HUES48 (cell line): ENCODE measurements at regions not wholly inside any gene's neighbourhood (a gene's known extent, or its start where the extent isn't known, plus 50 kb on each side); places are given as distances from the start of the nearest gene placed in this dataset.

Experiments used
- H3K27ac ChIP-seq: one replicate; pipeline ENCODE4 v1.7.0; 2013; ENCODE audit warnings: low read depth, low read length, inconsistent platforms
- H3K27me3 ChIP-seq: 2 replicates; pipeline ENCODE4 v1.6.1; 2013; ENCODE audit warnings: mild to moderate bottlenecking, low read length; ENCODE audit not compliant: control insufficient read depth, insufficient read depth
- H3K36me3 ChIP-seq: 2 replicates; pipeline ENCODE4 v1.6.1; 2013; ENCODE audit warnings: low read length; ENCODE audit not compliant: control insufficient read depth, insufficient read depth
- H3K4me1 ChIP-seq: 2 replicates; pipeline ENCODE4 v1.6.1; 2013; ENCODE audit warnings: mild to moderate bottlenecking, low read length; ENCODE audit not compliant: control insufficient read depth, insufficient read depth
- H3K4me3 ChIP-seq: 2 replicates; pipeline ENCODE4 v1.5.1; 2013; ENCODE audit warnings: mild to moderate bottlenecking, low read depth, low read length
- H3K9ac ChIP-seq: 2 replicates; pipeline ENCODE4 v1.6.1; 2013; ENCODE audit warnings: mild to moderate bottlenecking, low read depth, low read length, moderate library complexity
- H3K9me3 ChIP-seq: 2 replicates; pipeline ENCODE4 v1.6.1; 2013; ENCODE audit warnings: low read length; ENCODE audit not compliant: control insufficient read depth, insufficient read depth

DNA sequence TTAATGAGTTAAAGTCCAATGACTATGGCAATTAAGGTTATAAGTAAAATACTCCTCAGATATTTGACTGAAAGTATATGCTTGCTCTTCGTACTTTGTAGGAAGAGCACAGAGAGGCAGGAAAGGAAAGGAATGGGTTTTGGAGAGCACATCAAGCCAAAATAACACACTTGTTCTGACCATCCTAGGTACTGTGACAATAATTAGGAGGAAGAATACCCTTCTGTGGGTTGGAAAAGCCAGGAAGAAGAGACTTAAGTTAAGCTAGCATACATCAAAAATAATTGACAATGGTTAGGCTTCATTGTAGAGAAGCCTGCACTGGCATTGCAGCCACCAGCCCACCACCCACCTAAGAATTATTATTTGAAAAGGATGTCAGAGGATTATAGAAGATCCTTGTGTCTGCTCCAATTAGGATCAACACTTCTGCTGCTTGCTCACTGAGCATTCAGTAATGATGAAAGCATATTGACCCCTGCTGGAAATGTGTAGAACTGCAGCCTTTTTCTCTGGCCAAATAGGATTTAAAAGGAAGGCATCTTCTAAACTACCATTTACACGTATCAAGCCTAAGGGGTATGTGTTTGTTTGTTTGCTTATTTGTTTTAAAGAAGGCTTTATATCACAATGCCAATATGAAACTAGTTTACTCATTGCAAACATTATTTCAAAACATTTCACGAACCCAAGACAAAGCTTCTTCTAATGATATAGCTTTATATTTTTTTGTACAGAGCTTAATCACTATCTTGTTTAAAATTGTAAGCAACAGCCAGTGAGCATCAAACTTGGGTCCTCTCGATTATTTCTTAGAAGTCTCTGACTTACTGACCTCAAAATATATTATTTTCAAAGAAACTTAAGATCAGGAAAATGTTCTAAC is 286.2 kb upstream of the TET2 start:
- H3K4me3 ChIP-seq = no peak overlapping the region
- no peaks in the 10 kb centered on the region for H3K36me3 ChIP-seq
- no peaks in the 10 kb centered on the region for H3K9me3 ChIP-seq
- H3K4me1 ChIP-seq = peaks cover 14% of the 10 kb centered on the region
- no peak overlapping the region for H3K9ac ChIP-seq
- no peaks in the 10 kb centered on the region for H3K27me3 ChIP-seq
- H3K27ac ChIP-seq = no peak overlapping the region

DNA sequence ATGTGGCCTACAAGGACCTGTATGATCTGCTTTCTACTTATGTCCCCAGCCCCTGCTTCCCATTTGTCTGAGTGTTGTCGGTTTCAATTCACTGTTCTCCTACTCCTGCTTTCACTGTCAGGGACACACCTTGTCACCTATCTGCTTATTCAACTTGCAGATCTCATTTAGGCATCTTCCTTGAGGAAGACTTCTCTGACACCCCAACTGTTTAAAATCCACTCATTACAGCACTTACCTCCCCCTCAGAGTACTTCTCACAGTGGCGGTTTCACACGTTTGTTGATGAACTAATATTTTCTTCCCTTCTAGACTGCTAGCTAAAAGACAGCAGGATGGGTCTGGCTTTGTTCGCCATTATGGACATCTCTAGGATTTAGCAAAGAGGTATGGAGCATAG is 279.9 kb upstream of the TET2 start:
- H3K4me1 ChIP-seq = no peaks in the 10 kb centered on the region
- H3K4me3 ChIP-seq = no peak overlapping the region
- H3K36me3 ChIP-seq = no peaks in the 10 kb centered on the region
- H3K27ac ChIP-seq = no peak overlapping the region
- no peaks in the 10 kb centered on the region for H3K9me3 ChIP-seq
- H3K27me3 ChIP-seq = no peaks in the 10 kb centered on the region
- no peak overlapping the region for H3K9ac ChIP-seq

DNA sequence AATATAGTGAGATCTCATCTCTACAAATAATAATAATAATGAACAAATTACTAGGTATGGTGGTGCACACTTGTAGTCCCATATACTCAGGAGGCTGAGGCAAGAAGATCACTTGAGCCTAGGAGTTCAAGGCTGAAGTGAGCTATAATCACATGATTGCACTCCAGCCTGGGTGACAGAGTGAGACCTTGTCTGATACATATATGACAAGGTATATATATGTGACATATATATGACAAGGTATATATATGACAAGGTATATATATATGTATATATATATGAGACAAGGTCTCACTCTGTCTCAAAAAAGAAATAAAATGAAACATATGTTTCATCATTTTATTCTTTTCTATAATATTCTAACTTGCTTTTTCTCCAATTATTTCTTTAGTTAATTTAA is 278.1 kb upstream of the TET2 start:
- Histone ChIP-seq H3K9me3 (no peaks in the 10 kb centered on the region), H3K27me3 (no peaks in the 10 kb centered on the region), H3K36me3 (no peaks in the 10 kb centered on the region), H3K4me1 (no peaks in the 10 kb centered on the region), H3K4me3 (no peak overlapping the region), H3K27ac (no peak overlapping the region), H3K9ac (no peak overlapping the region)

DNA sequence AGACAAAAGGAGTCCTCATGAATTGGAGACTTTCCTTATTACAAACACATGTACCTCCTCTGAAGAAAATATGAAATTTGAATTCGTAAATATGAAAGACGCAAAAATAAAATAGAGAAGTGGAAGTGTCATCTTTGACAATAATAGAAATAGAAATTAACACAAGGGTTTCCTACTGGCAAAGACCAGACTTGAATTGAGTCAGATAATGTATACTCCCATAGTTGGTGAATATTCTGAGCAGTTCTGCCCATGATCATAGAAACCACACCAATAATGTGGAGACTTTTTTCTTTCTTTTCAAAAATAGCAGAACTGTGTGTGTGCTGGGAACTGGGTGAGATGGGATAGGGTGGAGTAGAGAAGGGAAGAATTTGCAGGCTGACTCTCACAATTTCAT is 277.7 kb upstream of the TET2 start:
- no peak overlapping the region for H3K9ac ChIP-seq
- no peak overlapping the region for H3K27ac ChIP-seq
- H3K27me3 ChIP-seq = no peaks in the 10 kb centered on the region
- no peaks in the 10 kb centered on the region for H3K4me1 ChIP-seq
- H3K9me3 ChIP-seq = no peaks in the 10 kb centered on the region
- no peaks in the 10 kb centered on the region for H3K36me3 ChIP-seq
- no peak overlapping the region for H3K4me3 ChIP-seq

- Histone ChIP-seq H3K9ac (no peak overlapping the region), H3K4me1 (no peaks in the 10 kb centered on the region), H3K4me3 (no peak overlapping the region)
Observed at GRCh38 chr4:104869831-104870230, 276.8 kb upstream of the TET2 start.

DNA sequence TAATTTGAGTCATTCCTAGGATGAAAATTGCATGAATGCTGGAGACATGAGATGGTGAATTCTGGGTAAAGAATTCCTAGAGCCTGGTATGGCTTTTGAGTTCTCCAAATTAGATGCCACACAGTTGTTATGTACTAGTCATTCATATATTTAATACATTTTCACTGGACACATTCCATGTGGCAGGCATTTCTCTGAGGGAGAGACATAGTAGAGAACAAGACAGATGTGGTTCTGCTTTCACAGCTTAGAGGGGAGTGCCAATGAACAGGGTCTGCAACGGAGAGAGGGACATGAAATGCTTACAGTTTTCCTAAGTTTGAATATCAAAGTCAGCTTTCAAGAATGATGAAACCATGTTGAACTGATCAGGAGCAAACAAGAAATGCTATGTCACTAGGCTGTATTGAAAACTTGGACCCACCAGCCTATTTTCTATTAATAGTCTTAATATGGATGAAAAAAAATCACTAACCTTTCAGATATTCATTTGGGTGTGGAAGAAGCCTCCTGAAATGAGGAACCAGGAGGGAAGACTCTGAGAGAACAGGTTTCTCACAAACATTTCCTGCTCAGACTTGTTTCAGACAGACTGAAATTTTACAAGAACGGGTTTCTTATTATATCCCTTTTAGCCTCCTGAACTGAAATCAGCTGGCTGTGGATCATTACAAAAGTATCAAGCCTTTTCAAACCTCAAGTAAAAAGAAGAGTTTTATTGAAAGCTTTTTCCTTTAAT is 276.0 kb upstream of the TET2 start:
- Histone ChIP-seq H3K36me3 (no peaks in the 10 kb centered on the region), H3K27me3 (no peaks in the 10 kb centered on the region), H3K27ac (no peak overlapping the region), H3K9me3 (no peaks in the 10 kb centered on the region), H3K4me1 (no peaks in the 10 kb centered on the region), H3K4me3 (no peak overlapping the region), H3K9ac (no peak overlapping the region)

More at GRCh38 chr4:104869831-104870230, 276.8 kb upstream of the TET2 start:
- Histone ChIP-seq H3K36me3 (no peaks in the 10 kb centered on the region), H3K27ac (no peak overlapping the region), H3K9me3 (no peaks in the 10 kb centered on the region), H3K27me3 (no peaks in the 10 kb centered on the region)

DNA sequence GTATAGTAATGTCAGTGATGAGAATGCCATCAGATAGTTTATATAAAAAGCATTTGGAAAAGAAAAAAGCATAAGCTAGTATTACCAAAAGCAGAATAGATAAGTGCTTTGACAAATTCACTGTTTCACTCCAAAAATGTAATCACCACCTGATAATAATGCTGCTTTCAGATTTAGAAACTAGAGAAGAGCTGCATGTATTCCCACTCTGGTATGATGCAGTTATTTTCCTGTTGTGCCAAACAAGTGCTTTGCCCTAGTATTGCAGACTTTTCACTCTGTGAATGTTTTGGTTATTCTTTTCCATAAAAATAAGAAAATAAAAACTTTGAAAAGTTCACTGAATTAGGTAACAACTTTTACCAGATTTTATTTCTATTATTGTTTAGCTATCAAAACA is 267.7 kb upstream of the TET2 start:
- H3K27me3 ChIP-seq = no peaks in the 10 kb centered on the region
- no peak overlapping the region for H3K27ac ChIP-seq
- no peaks in the 10 kb centered on the region for H3K4me1 ChIP-seq
- H3K9ac ChIP-seq = no peak overlapping the region
- no peaks in the 10 kb centered on the region for H3K36me3 ChIP-seq
- H3K9me3 ChIP-seq = no peaks in the 10 kb centered on the region
- no peak overlapping the region for H3K4me3 ChIP-seq

- Histone ChIP-seq H3K9me3 (no peaks in the 10 kb centered on the region), H3K36me3 (no peaks in the 10 kb centered on the region), H3K9ac (no peak overlapping the region), H3K27ac (no peak overlapping the region), H3K27me3 (no peaks in the 10 kb centered on the region), H3K4me1 (no peaks in the 10 kb centered on the region), H3K4me3 (no peak overlapping the region)
Observed at GRCh38 chr4:104879367-104879766, 267.3 kb upstream of the TET2 start.

DNA sequence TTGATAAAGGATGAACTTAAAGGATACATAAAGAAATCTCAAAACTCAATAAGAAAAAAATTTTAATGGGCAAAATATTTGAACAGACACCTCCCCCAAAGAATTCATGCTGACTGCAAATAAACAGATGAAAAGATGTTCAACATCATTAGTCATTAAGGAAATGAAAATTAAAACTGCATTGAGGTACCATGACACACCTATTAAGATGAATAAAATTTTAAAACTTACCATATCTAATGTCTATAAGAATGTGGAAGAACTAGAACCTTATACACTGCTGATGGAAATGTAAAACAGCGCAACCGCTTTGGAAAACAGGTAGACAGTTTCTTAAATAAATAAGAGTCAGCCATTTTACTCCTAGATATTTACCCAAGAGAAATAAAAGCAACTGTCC is 266.8 kb upstream of the TET2 start:
- H3K27ac ChIP-seq = no peak overlapping the region
- no peaks in the 10 kb centered on the region for H3K27me3 ChIP-seq
- no peaks in the 10 kb centered on the region for H3K36me3 ChIP-seq
- H3K9me3 ChIP-seq = no peaks in the 10 kb centered on the region
- H3K4me3 ChIP-seq = no peak overlapping the region
- no peaks in the 10 kb centered on the region for H3K4me1 ChIP-seq
- no peak overlapping the region for H3K9ac ChIP-seq

DNA sequence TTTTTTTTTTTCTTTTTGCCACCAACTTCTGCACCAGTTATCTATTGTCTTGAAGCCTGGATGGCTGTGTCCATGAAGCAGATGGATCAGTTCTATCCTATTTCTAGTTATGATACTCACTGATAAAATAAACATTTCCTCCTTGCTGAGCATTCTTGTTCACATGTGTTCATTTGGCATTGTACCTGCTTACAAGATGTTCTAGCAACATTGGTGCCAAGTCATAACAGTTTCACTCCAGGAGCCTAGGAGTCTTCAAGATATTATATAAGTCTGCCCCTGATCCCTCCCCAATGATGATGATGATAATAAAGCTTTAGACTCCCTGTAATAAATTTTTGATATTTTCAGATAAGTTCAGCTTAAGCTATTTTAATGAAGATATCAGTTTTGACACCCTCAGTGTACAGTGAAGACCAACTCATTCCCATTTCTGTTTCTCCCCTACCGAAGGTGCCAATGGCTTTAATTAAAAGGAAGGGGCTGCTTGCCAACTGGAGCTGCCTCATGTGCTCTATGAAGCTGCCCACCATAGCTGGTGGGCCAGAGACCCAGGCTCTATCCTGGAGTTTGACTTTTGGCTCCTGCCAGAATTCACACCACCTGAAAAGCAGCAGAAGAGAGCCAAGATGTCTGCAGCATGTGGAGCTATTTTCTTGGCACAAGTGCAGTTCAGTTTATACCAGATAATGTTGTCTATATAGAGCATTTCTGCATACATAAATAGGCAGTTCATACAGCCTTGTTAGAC is 265.4 kb upstream of the TET2 start:
- H3K9me3 ChIP-seq = no peaks in the 10 kb centered on the region
- no peak overlapping the region for H3K4me3 ChIP-seq
- H3K4me1 ChIP-seq = no peaks in the 10 kb centered on the region
- no peak overlapping the region for H3K9ac ChIP-seq
- H3K27me3 ChIP-seq = no peaks in the 10 kb centered on the region
- H3K36me3 ChIP-seq = no peaks in the 10 kb centered on the region
- H3K27ac ChIP-seq = no peak overlapping the region
